Liver (tissue), 8 donors: ENCODE measurements at regions not wholly inside any gene's neighbourhood (a gene's known extent, or its start where the extent isn't known, plus 50 kb on each side); places are given as distances from the start of the nearest gene placed in this dataset.

Experiments used
- DNase-seq: peaks from one replicate; pipeline ENCODE4 v3.0.0-alpha.2; 2017; ENCODE audit warnings: low spot score
- H3K27ac ChIP-seq, 2 donors: one replicate each; pipeline ENCODE4 v1.7.0; 2013; ENCODE audit warnings: inconsistent platforms in 2 of 2, low read length in 2 of 2, control low read depth in 1 of 2, low read depth in 1 of 2, mild to moderate bottlenecking in 1 of 2
- H3K27me3 ChIP-seq, 4 donors: one replicate each; pipeline versions ENCODE4 v1.6.1 to v1.7.0; 2013; ENCODE audit warnings: low read length in 3 of 4, inconsistent platforms in 1 of 4, mild to moderate bottlenecking in 1 of 4, moderate library complexity in 1 of 4; ENCODE audit not compliant: control insufficient read depth in 4 of 4, insufficient read depth in 4 of 4
- H3K36me3 ChIP-seq, 4 donors: one replicate each; pipeline versions ENCODE4 v1.6.1 to v1.7.0; 2013; ENCODE audit warnings: low read length in 3 of 4, mild to moderate bottlenecking in 3 of 4, low read depth in 1 of 4, moderate library complexity in 1 of 4; ENCODE audit not compliant: control insufficient read depth in 4 of 4, insufficient read depth in 3 of 4
- H3K4me1 ChIP-seq, 4 donors: one replicate each; pipeline versions ENCODE4 v1.6.1 to v1.7.0; 2013; ENCODE audit warnings: low read length in 3 of 4, mild to moderate bottlenecking in 3 of 4, moderate library complexity in 1 of 4; ENCODE audit not compliant: control insufficient read depth in 4 of 4, insufficient read depth in 4 of 4
- H3K4me3 ChIP-seq, 3 donors: one replicate each; pipeline versions ENCODE4 v1.6.1 to v1.7.0; 2013; ENCODE audit warnings: low read length in 3 of 3, control low read depth in 1 of 3, low read depth in 1 of 3, mild to moderate bottlenecking in 1 of 3
- H3K9ac ChIP-seq, 2 donors: one replicate each; pipeline ENCODE4 v1.7.0; 2013; ENCODE audit warnings: low read length in 2 of 2, mild to moderate bottlenecking in 2 of 2, moderate library complexity in 2 of 2, control low read depth in 1 of 2, low read depth in 1 of 2
- H3K9me3 ChIP-seq, 4 donors: one replicate each; pipeline versions ENCODE4 v1.6.1 to v1.7.0; 2013; ENCODE audit warnings: low read length in 3 of 4; ENCODE audit not compliant: control insufficient read depth in 4 of 4
- ATF3 ChIP-seq: IDR thresholded peaks from 2 replicates; pipeline ENCODE4 v1.6.1; 2016; ENCODE audit warnings: antibody characterized with exemption
- CTCF ChIP-seq: fragments of 150-350 bp; IDR thresholded peaks from 2 replicates; pipeline ENCODE4 v1.5.1; 2017; ENCODE audit warnings: improper control_type of control experiment, low read depth, low read length; ENCODE audit not compliant: missing input control
- EGR1 ChIP-seq, 2 donors: IDR thresholded peaks; 2 replicates each; pipeline ENCODE4 v1.6.1; 2016 to 2018; ENCODE audit warnings: antibody characterized with exemption in 2 of 2, low read depth in 2 of 2
- FOXA1 ChIP-seq: IDR thresholded peaks from 2 replicates; pipeline ENCODE4 v1.6.1; 2016; ENCODE audit warnings: antibody characterized with exemption
- FOXA2 ChIP-seq: IDR thresholded peaks from 2 replicates; pipeline ENCODE4 v1.6.1; 2016; ENCODE audit warnings: antibody characterized with exemption
- GABPA ChIP-seq, 2 donors: IDR thresholded peaks in 1 of 2; conservative IDR thresholded peaks in 1 of 2; 2 replicates each; pipeline ENCODE4 v1.6.1; 2016; ENCODE audit warnings: antibody characterized with exemption in 2 of 2, mild to moderate bottlenecking in 1 of 2, moderate library complexity in 1 of 2
- HNF4A ChIP-seq, 2 donors: conservative IDR thresholded peaks; 2 replicates each; pipeline ENCODE4 v1.6.1; 2016; ENCODE audit warnings: antibody characterized with exemption in 2 of 2, mild to moderate bottlenecking in 2 of 2
- HNF4G ChIP-seq: IDR thresholded peaks from 2 replicates; pipeline ENCODE4 v1.6.1; 2016; ENCODE audit warnings: antibody characterized with exemption
- JUND ChIP-seq, 2 donors: IDR thresholded peaks; 2 replicates each; pipeline ENCODE4 v1.6.1; 2016; ENCODE audit warnings: antibody characterized with exemption in 2 of 2
- MAX ChIP-seq: IDR thresholded peaks from 2 replicates; pipeline ENCODE4 v1.6.1; 2016; ENCODE audit warnings: antibody characterized with exemption
- NR2F2 ChIP-seq: IDR thresholded peaks from 2 replicates; pipeline ENCODE4 v1.6.1; 2016; ENCODE audit warnings: antibody characterized with exemption
- RAD21 ChIP-seq, 2 donors: IDR thresholded peaks; 2 replicates each; pipeline ENCODE4 v1.6.1; 2016; ENCODE audit warnings: antibody characterized with exemption in 2 of 2, mild to moderate bottlenecking in 2 of 2
- REST ChIP-seq: IDR thresholded peaks from 2 replicates; pipeline ENCODE4 v1.6.1; 2016; ENCODE audit warnings: antibody characterized with exemption, mild to moderate bottlenecking
- RXRA ChIP-seq, 2 donors: IDR thresholded peaks; 2 replicates each; pipeline ENCODE4 v1.6.1; 2017 to 2018; ENCODE audit warnings: antibody characterized with exemption in 2 of 2, mild to moderate bottlenecking in 1 of 2
- SP1 ChIP-seq: IDR thresholded peaks from 2 replicates; pipeline ENCODE4 v1.6.1; 2018; ENCODE audit warnings: antibody characterized with exemption, mild to moderate bottlenecking
- TAF1 ChIP-seq: conservative IDR thresholded peaks from 2 replicates; pipeline ENCODE4 v1.6.1; 2016; ENCODE audit warnings: antibody characterized with exemption, mild to moderate bottlenecking
- YY1 ChIP-seq: IDR thresholded peaks from 2 replicates; pipeline ENCODE4 v1.6.1; 2016; ENCODE audit warnings: antibody characterized with exemption, mild to moderate bottlenecking
- ZBTB33 ChIP-seq: IDR thresholded peaks from 2 replicates; pipeline ENCODE4 v1.6.1; 2016; ENCODE audit warnings: antibody characterized with exemption
- WGBS: extraction: QIAGEN DNeasy Blood & Tissue Kit; methylation state at CpG from one replicate; pipeline ENCODE4 v1.1.7; 2013; 5-methylcytosine and 5-hydroxymethylcytosine counted together
- donor health status: healthy.
- donor health status: healthy.
- donor health status: healthy.
- donor health status: healthy.
- donor health status: healthy.

- DNase-seq: no peak
- TF ChIP-seq EGR1 (IDR thresholded peaks at IDR 0.05; ENCODE audit: low read depth in 2 of 2): no peak
- TF ChIP-seq MAX: no peak
- no peak for TF ChIP-seq TAF1
- Histone ChIP-seq H3K9ac (no peak overlapping the region), H3K4me1 (no peaks in the 10 kb centered on the region), H3K4me3 (no peak overlapping the region), H3K27me3 (peaks cover 0 to 3% (median under 1%) of the 10 kb centered on the region in 4 donors), H3K27ac (no peak overlapping the region), H3K36me3 (no peaks in the 10 kb centered on the region), H3K9me3 (no peaks in the 10 kb centered on the region)
- WGBS: 78% methylated on average over 7 of the region's 7 CpGs
These were observed 468.0 kb downstream of the TSHZ3 start for GRCh38 chr19:30881281-30881680.

- TF ChIP-seq GABPA (IDR thresholded peaks at IDR 0.05 in 1 of 2, conservative IDR thresholded peaks at IDR 0.05 in 1 of 2) (no peak), TAF1 (no peak), YY1 (no peak), HNF4G (no peak), ZBTB33 (no peak), REST (no peak), EGR1 (IDR thresholded peaks at IDR 0.05; ENCODE audit: low read depth in 2 of 2) (no peak), FOXA1 (no peak), RAD21 (IDR thresholded peaks at IDR 0.05) (no peak), MAX (no peak), JUND (IDR thresholded peaks at IDR 0.05) (no peak), ATF3 (no peak), SP1 (no peak), RXRA (IDR thresholded peaks at IDR 0.05) (no peak), HNF4A (conservative IDR thresholded peaks at IDR 0.05) (no peak), FOXA2 (no peak), CTCF (no peak), NR2F2 (no peak)
- Histone ChIP-seq H3K36me3 (no peaks in the 10 kb centered on the region), H3K9ac (no peak overlapping the region), H3K4me3 (no peak overlapping the region), H3K27ac (no peak overlapping the region), H3K4me1 (no peaks in the 10 kb centered on the region), H3K9me3 (no peaks in the 10 kb centered on the region), H3K27me3 (peaks cover 0 to 3% (median 0%) of the 10 kb centered on the region in 4 donors)
- WGBS: 53% methylated on average over 4 of the region's 4 CpGs
- DNase-seq: no peak
These were observed 468.7 kb downstream of the TSHZ3 start for GRCh38 chr19:30880551-30880950.
